Uterus (tissue), 2 donors: ENCODE measurements at regions not wholly inside any gene's neighbourhood (a gene's known extent, or its start where the extent isn't known, plus 50 kb on each side); places are given as distances from the start of the nearest gene placed in this dataset.

Experiments
- POLR2A ChIP-seq, 2 donors: fragments of 450-650 bp; IDR thresholded peaks; one replicate each; pipeline ENCODE4 v1.6.1; 2016; ENCODE audit warnings: antibody characterized with exemption in 2 of 2, mild to moderate bottlenecking in 1 of 2, moderate library complexity in 1 of 2
- TF ChIP-seq, protein P1 (sequence below), 4 experiments: fragments of 200-600 bp in 2 of 4; fragments of 450-650 bp in 2 of 4; sonication (generic) in 2 of 4; IDR thresholded peaks; one replicate each; pipeline ENCODE4 v1.5.1; 2016 to 2019; ENCODE audit warnings: antibody characterized with exemption in 4 of 4, mild to moderate bottlenecking in 2 of 4, moderate library complexity in 1 of 4

DNA sequence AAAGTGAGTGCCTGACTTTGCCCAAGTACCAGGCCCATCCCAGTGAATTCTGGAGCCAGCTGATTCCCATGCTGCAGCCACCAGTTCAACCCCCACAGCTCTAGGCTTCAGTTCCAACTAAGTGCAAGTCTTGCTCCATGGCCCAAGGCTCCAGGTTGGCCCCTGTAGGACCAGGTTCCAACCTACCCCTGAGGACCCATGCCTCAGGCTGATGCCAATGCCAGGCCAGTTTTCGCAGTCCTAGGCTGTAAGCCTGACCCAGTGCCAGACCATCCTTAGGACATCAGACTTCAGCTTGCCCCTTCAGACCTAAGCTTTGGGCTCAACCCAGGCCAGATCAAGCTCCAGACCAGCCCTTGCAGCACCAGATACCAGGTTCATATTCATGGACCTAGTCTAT, 352.6 kb downstream of the FSCB start:
- TF ChIP-seq, protein P1, sequence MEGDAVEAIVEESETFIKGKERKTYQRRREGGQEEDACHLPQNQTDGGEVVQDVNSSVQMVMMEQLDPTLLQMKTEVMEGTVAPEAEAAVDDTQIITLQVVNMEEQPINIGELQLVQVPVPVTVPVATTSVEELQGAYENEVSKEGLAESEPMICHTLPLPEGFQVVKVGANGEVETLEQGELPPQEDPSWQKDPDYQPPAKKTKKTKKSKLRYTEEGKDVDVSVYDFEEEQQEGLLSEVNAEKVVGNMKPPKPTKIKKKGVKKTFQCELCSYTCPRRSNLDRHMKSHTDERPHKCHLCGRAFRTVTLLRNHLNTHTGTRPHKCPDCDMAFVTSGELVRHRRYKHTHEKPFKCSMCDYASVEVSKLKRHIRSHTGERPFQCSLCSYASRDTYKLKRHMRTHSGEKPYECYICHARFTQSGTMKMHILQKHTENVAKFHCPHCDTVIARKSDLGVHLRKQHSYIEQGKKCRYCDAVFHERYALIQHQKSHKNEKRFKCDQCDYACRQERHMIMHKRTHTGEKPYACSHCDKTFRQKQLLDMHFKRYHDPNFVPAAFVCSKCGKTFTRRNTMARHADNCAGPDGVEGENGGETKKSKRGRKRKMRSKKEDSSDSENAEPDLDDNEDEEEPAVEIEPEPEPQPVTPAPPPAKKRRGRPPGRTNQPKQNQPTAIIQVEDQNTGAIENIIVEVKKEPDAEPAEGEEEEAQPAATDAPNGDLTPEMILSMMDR (IDR thresholded peaks at IDR 0.05) = no peak
- TF ChIP-seq POLR2A (IDR thresholded peaks at IDR 0.05) = no peak
